Cerebellar nuclear complex (tissue), 1 donor: ENCODE measurements at regions not wholly inside any gene's neighbourhood (a gene's known extent, or its start where the extent isn't known, plus 50 kb on each side); places are given as distances from the start of the nearest gene placed in this dataset.
"Not testable (repeated sequence)": the region's sequence is repeated elsewhere in the genome, so short reads cannot be mapped to it uniquely, and the experiment has no call there.

ENCODE experiments used
- DNase-seq, 2 experiments: peaks; one replicate each; lab custom pipeline; 2025; lab: John Stamatoyannopoulos, UW

GRCh38 chr7:26424319-26424718 is 132.7 kb downstream of the SNX10 start:
- DNase-seq, result not testable (repeated sequence)

- DNase-seq, result no peak
Measured at GRCh38 chr7:26425655-26426054, 134.0 kb downstream of the SNX10 start.

GRCh38 chr7:26426096-26426495 is 134.4 kb downstream of the SNX10 start:
- DNase-seq, result peak in 1 of 2 experiments; percentile 18

GRCh38 chr7:26428571-26428970 is 136.9 kb downstream of the SNX10 start:
- no peak for DNase-seq

GRCh38 chr7:26429168-26429567 is 137.5 kb downstream of the SNX10 start:
- DNase-seq, result no peak

- DNase-seq, result no peak
Measured at GRCh38 chr7:26434974-26435373, 143.3 kb downstream of the SNX10 start.

- no peak for DNase-seq
Measured at GRCh38 chr7:26437003-26437532, 145.4 kb downstream of the SNX10 start.

GRCh38 chr7:26438078-26438477 is 146.4 kb downstream of the SNX10 start:
- DNase-seq, result no peak

GRCh38 chr7:26439521-26440232 is 148.0 kb downstream of the SNX10 start:
- no peak for DNase-seq

- DNase-seq, result no peak
Measured at GRCh38 chr7:26440233-26441001, 148.8 kb downstream of the SNX10 start.

GRCh38 chr7:26441002-26441521 is 149.4 kb downstream of the SNX10 start:
- no peak for DNase-seq

- DNase-seq, result no peak
Measured at GRCh38 chr7:26441611-26442277, 150.1 kb downstream of the SNX10 start.

GRCh38 chr7:26443006-26443405 is 151.3 kb downstream of the SNX10 start:
- no peak for DNase-seq

GRCh38 chr7:26443751-26444150 is 152.1 kb downstream of the SNX10 start:
- DNase-seq, result no peak

- no peak for DNase-seq
Measured at GRCh38 chr7:26444555-26444954, 152.9 kb downstream of the SNX10 start.

GRCh38 chr7:26447116-26447515 is 155.5 kb downstream of the SNX10 start:
- DNase-seq, result no peak

- DNase-seq, result no peak
Measured at GRCh38 chr7:26449175-26450165, 157.8 kb downstream of the SNX10 start.

- no peak for DNase-seq
Measured at GRCh38 chr7:26451997-26452396, 160.3 kb downstream of the SNX10 start.

- no peak for DNase-seq
Measured at GRCh38 chr7:26454180-26454579, 162.5 kb downstream of the SNX10 start.

- no peak for DNase-seq
Measured at GRCh38 chr7:26457696-26458327, 166.2 kb downstream of the SNX10 start.
